ENCODE measurements at regions not wholly inside any gene's neighbourhood (a gene's known extent, or its start where the extent isn't known, plus 50 kb on each side); places are given as distances from the start of the nearest gene placed in this dataset.

GRCh38 chr3:170718848-170719247 is 133.0 kb upstream of the SLC7A14 start:
- Histone ChIP-seq H3K36me3 (ENCODE audit: control insufficient read depth in 2 of 2, insufficient read depth in 2 of 2, low read length in 1 of 2) (no peaks in the 10 kb centered on the region), H3K27ac (ENCODE audit: low read depth in 1 of 2, low read length in 1 of 2) (no peak overlapping the region), H3K4me3 (ENCODE audit: low read length in 2 of 2) (no peak overlapping the region), H3K9me3 (ENCODE audit: control insufficient read depth in 2 of 2, insufficient read depth in 1 of 2, low read length in 1 of 2) (no peaks in the 10 kb centered on the region), H3K27me3 (ENCODE audit: control insufficient read depth in 2 of 2, insufficient read depth in 1 of 2, low read length in 1 of 2) (no peaks in the 10 kb centered on the region), H3K4me1 (ENCODE audit: control insufficient read depth in 2 of 2, insufficient read depth in 2 of 2, low read length in 2 of 2) (no peaks in the 10 kb centered on the region)
- no peak for DNase-seq (ENCODE audit: low read depth in 6 of 9, low spot score in 9 of 9)
- 96% methylated on average over 3 of the region's 3 CpGs for WGBS

- Histone ChIP-seq H3K4me3 (ENCODE audit: low read length in 2 of 2) (no peak overlapping the region), H3K27ac (ENCODE audit: low read depth in 1 of 2, low read length in 1 of 2) (no peak overlapping the region), H3K4me1 (ENCODE audit: control insufficient read depth in 2 of 2, insufficient read depth in 2 of 2, low read length in 2 of 2) (no peaks in the 10 kb centered on the region), H3K9me3 (ENCODE audit: control insufficient read depth in 2 of 2, insufficient read depth in 1 of 2, low read length in 1 of 2) (no peaks in the 10 kb centered on the region), H3K27me3 (ENCODE audit: control insufficient read depth in 2 of 2, insufficient read depth in 1 of 2, low read length in 1 of 2) (no peaks in the 10 kb centered on the region), H3K36me3 (ENCODE audit: control insufficient read depth in 2 of 2, insufficient read depth in 2 of 2, low read length in 1 of 2) (no peaks in the 10 kb centered on the region)
- DNase-seq (ENCODE audit: low read depth in 6 of 9, low spot score in 9 of 9) = no peak
- WGBS = 89% methylated on average over 6 of the region's 6 CpGs
These were observed 131.8 kb upstream of the SLC7A14 start for GRCh38 chr3:170717410-170718402.

GRCh38 chr3:170716172-170716805 is 130.4 kb upstream of the SLC7A14 start:
- DNase-seq (ENCODE audit: low read depth in 6 of 9, low spot score in 9 of 9) = no peak
- Histone ChIP-seq H3K4me3 (ENCODE audit: low read length in 2 of 2) (no peak overlapping the region), H3K9me3 (ENCODE audit: control insufficient read depth in 2 of 2, insufficient read depth in 1 of 2, low read length in 1 of 2) (no peaks in the 10 kb centered on the region), H3K27ac (ENCODE audit: low read depth in 1 of 2, low read length in 1 of 2) (no peak overlapping the region), H3K4me1 (ENCODE audit: control insufficient read depth in 2 of 2, insufficient read depth in 2 of 2, low read length in 2 of 2) (no peaks in the 10 kb centered on the region), H3K36me3 (ENCODE audit: control insufficient read depth in 2 of 2, insufficient read depth in 2 of 2, low read length in 1 of 2) (no peaks in the 10 kb centered on the region), H3K27me3 (ENCODE audit: control insufficient read depth in 2 of 2, insufficient read depth in 1 of 2, low read length in 1 of 2) (no peaks in the 10 kb centered on the region)
- 83% methylated on average over 5 of the region's 5 CpGs for WGBS

GRCh38 chr3:170714562-170715535 is 129.0 kb upstream of the SLC7A14 start:
- H3K4me1 ChIP-seq (ENCODE audit: control insufficient read depth in 2 of 2, insufficient read depth in 2 of 2, low read length in 2 of 2) = no peaks in the 10 kb centered on the region
- 87% methylated on average over 3 of the region's 3 CpGs for WGBS
- H3K36me3 ChIP-seq (ENCODE audit: control insufficient read depth in 2 of 2, insufficient read depth in 2 of 2, low read length in 1 of 2) = no peaks in the 10 kb centered on the region
- no peak overlapping the region for H3K27ac ChIP-seq (ENCODE audit: low read depth in 1 of 2, low read length in 1 of 2)
- H3K9me3 ChIP-seq (ENCODE audit: control insufficient read depth in 2 of 2, insufficient read depth in 1 of 2, low read length in 1 of 2) = no peaks in the 10 kb centered on the region
- H3K27me3 ChIP-seq (ENCODE audit: control insufficient read depth in 2 of 2, insufficient read depth in 1 of 2, low read length in 1 of 2) = no peaks in the 10 kb centered on the region
- no peak for DNase-seq (ENCODE audit: low read depth in 6 of 9, low spot score in 9 of 9)
- no peak overlapping the region for H3K4me3 ChIP-seq (ENCODE audit: low read length in 2 of 2)

GRCh38 chr3:170714122-170714521 is 128.2 kb upstream of the SLC7A14 start:
- no peaks in the 10 kb centered on the region for H3K4me1 ChIP-seq (ENCODE audit: control insufficient read depth in 2 of 2, insufficient read depth in 2 of 2, low read length in 2 of 2)
- DNase-seq (ENCODE audit: low read depth in 6 of 9, low spot score in 9 of 9) = no peak
- 94% methylated on average over 3 of the region's 3 CpGs for WGBS
- no peak overlapping the region for H3K4me3 ChIP-seq (ENCODE audit: low read length in 2 of 2)
- no peak overlapping the region for H3K27ac ChIP-seq (ENCODE audit: low read depth in 1 of 2, low read length in 1 of 2)
- no peaks in the 10 kb centered on the region for H3K9me3 ChIP-seq (ENCODE audit: control insufficient read depth in 2 of 2, insufficient read depth in 1 of 2, low read length in 1 of 2)
- H3K36me3 ChIP-seq (ENCODE audit: control insufficient read depth in 2 of 2, insufficient read depth in 2 of 2, low read length in 1 of 2) = no peaks in the 10 kb centered on the region
- no peaks in the 10 kb centered on the region for H3K27me3 ChIP-seq (ENCODE audit: control insufficient read depth in 2 of 2, insufficient read depth in 1 of 2, low read length in 1 of 2)

GRCh38 chr3:170713653-170714052 is 127.8 kb upstream of the SLC7A14 start:
- 69% methylated on average over 4 of the region's 4 CpGs for WGBS

GRCh38 chr3:170712798-170713197 is 126.9 kb upstream of the SLC7A14 start:
- H3K4me3 ChIP-seq (ENCODE audit: low read length in 2 of 2) = no peak overlapping the region
- H3K4me1 ChIP-seq (ENCODE audit: control insufficient read depth in 2 of 2, insufficient read depth in 2 of 2, low read length in 2 of 2) = no peaks in the 10 kb centered on the region
- 93% methylated on average over 2 of the region's 2 CpGs for WGBS

More at GRCh38 chr3:170713653-170714052, 127.8 kb upstream of the SLC7A14 start:
- no peak overlapping the region for H3K27ac ChIP-seq (ENCODE audit: low read depth in 1 of 2, low read length in 1 of 2)
- H3K9me3 ChIP-seq (ENCODE audit: control insufficient read depth in 2 of 2, insufficient read depth in 1 of 2, low read length in 1 of 2) = no peaks in the 10 kb centered on the region
- no peak overlapping the region for H3K4me3 ChIP-seq (ENCODE audit: low read length in 2 of 2)
- no peaks in the 10 kb centered on the region for H3K36me3 ChIP-seq (ENCODE audit: control insufficient read depth in 2 of 2, insufficient read depth in 2 of 2, low read length in 1 of 2)
- no peak for DNase-seq (ENCODE audit: low read depth in 6 of 9, low spot score in 9 of 9)
- no peaks in the 10 kb centered on the region for H3K27me3 ChIP-seq (ENCODE audit: control insufficient read depth in 2 of 2, insufficient read depth in 1 of 2, low read length in 1 of 2)
- H3K4me1 ChIP-seq (ENCODE audit: control insufficient read depth in 2 of 2, insufficient read depth in 2 of 2, low read length in 2 of 2) = no peaks in the 10 kb centered on the region

GRCh38 chr3:170712336-170712735 is 126.5 kb upstream of the SLC7A14 start:
- WGBS = 90% methylated on average over 1 of the region's 1 CpG
- Histone ChIP-seq H3K4me3 (ENCODE audit: low read length in 2 of 2) (no peak overlapping the region), H3K27me3 (ENCODE audit: control insufficient read depth in 2 of 2, insufficient read depth in 1 of 2, low read length in 1 of 2) (no peaks in the 10 kb centered on the region), H3K27ac (ENCODE audit: low read depth in 1 of 2, low read length in 1 of 2) (no peak overlapping the region), H3K9me3 (ENCODE audit: control insufficient read depth in 2 of 2, insufficient read depth in 1 of 2, low read length in 1 of 2) (no peaks in the 10 kb centered on the region), H3K36me3 (ENCODE audit: control insufficient read depth in 2 of 2, insufficient read depth in 2 of 2, low read length in 1 of 2) (no peaks in the 10 kb centered on the region), H3K4me1 (ENCODE audit: control insufficient read depth in 2 of 2, insufficient read depth in 2 of 2, low read length in 2 of 2) (no peaks in the 10 kb centered on the region)
- no peak for DNase-seq (ENCODE audit: low read depth in 6 of 9, low spot score in 9 of 9)

More at GRCh38 chr3:170712798-170713197, 126.9 kb upstream of the SLC7A14 start:
- H3K36me3 ChIP-seq (ENCODE audit: control insufficient read depth in 2 of 2, insufficient read depth in 2 of 2, low read length in 1 of 2) = no peaks in the 10 kb centered on the region
- no peak overlapping the region for H3K27ac ChIP-seq (ENCODE audit: low read depth in 1 of 2, low read length in 1 of 2)
- DNase-seq (ENCODE audit: low read depth in 6 of 9, low spot score in 9 of 9) = no peak
- H3K27me3 ChIP-seq (ENCODE audit: control insufficient read depth in 2 of 2, insufficient read depth in 1 of 2, low read length in 1 of 2) = no peaks in the 10 kb centered on the region
- H3K9me3 ChIP-seq (ENCODE audit: control insufficient read depth in 2 of 2, insufficient read depth in 1 of 2, low read length in 1 of 2) = no peaks in the 10 kb centered on the region

All from thymus (tissue), 11 donors.